AG04449 (cell line): ENCODE measurements at regions not wholly inside any gene's neighbourhood (a gene's known extent, or its start where the extent isn't known, plus 50 kb on each side); places are given as distances from the start of the nearest gene placed in this dataset.

Experiments used
- CTCF ChIA-PET: fragments of 350-600 bp; formaldehyde crosslinking; extraction: SDS; loops from one replicate; lab custom pipeline; 2021; ENCODE audit warnings: antibody characterized with exemption; lab: Yijun Ruan, JAX
- POLR2A ChIA-PET: fragments of 400-600, 350-600 bp; formaldehyde crosslinking; extraction: SDS; loops from one replicate; lab custom pipeline; 2020; ENCODE audit warnings: antibody characterized with exemption, inconsistent platforms; lab: Yijun Ruan, JAX
- DNase-seq: peaks from one replicate; pipeline ENCODE4 v3.0.0-alpha.2; 2010; ENCODE audit warnings: low read depth, low spot score
- H3K4me3 ChIP-seq: 2 replicates; pipeline ENCODE4 v1.5.1; 2011; ENCODE audit warnings: low read depth, mild to moderate bottlenecking, control low read depth, low read length
- TF ChIP-seq, protein P1 (sequence below): IDR thresholded peaks from one replicate; pipeline ENCODE4 v1.5.1; 2011; ENCODE audit warnings: mild to moderate bottlenecking, moderate library complexity, low read length, control low read depth, inconsistent platforms; ENCODE audit not compliant: insufficient read depth; ENCODE audit errors: missing control alignments

DNA sequence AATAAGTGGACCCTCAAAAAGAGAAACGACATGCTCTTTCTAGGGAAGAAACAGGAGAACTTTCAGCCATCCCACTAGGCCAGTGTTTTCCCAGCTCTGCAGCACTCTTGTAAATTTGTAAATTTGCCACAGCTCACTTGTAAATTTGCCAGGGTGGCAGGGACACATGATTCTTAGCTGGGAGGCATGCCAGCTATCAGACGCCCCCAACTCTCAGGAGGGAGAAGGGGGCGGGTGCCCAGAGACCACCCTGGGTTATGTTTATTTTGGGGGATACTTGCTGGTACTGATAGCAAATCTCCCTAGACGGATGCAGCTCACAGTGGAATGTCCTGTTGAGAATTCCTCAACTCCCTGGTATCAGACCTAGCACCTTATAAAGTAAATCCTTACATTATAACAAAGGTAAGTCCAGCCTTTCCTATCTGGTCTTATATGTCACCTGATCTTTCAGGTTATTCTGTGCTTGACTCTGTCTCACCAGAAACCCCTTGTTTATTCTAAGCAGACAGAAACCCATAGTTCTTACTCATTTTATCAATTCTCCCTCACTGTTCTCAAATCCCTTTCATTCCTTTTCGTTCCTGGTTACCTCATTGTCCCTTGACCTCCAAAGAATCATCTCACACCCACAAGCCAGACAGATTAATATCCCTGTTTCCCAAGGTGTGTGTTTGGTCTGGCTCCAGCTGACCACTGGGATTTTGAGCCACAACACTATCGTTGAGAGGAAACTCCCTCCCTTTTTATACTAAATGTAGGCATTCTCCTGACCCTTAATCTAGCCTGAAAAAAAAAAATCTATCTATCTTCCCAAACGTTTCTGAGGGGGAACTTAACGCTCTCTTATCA lies 69.3 kb upstream of the HMGA2 start:
- ChIA-PET POLR2A (no interaction called here), CTCF (interaction anchor here (0.7 kb wide), 1 partner anchor 12 kb away, joined by 3 read pairs; no protein-coding TSS in a partner anchor)
- TF ChIP-seq, protein P1, sequence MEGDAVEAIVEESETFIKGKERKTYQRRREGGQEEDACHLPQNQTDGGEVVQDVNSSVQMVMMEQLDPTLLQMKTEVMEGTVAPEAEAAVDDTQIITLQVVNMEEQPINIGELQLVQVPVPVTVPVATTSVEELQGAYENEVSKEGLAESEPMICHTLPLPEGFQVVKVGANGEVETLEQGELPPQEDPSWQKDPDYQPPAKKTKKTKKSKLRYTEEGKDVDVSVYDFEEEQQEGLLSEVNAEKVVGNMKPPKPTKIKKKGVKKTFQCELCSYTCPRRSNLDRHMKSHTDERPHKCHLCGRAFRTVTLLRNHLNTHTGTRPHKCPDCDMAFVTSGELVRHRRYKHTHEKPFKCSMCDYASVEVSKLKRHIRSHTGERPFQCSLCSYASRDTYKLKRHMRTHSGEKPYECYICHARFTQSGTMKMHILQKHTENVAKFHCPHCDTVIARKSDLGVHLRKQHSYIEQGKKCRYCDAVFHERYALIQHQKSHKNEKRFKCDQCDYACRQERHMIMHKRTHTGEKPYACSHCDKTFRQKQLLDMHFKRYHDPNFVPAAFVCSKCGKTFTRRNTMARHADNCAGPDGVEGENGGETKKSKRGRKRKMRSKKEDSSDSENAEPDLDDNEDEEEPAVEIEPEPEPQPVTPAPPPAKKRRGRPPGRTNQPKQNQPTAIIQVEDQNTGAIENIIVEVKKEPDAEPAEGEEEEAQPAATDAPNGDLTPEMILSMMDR = no peak
- DNase-seq = no peak
- H3K4me3 ChIP-seq = no peak overlapping the region

DNA sequence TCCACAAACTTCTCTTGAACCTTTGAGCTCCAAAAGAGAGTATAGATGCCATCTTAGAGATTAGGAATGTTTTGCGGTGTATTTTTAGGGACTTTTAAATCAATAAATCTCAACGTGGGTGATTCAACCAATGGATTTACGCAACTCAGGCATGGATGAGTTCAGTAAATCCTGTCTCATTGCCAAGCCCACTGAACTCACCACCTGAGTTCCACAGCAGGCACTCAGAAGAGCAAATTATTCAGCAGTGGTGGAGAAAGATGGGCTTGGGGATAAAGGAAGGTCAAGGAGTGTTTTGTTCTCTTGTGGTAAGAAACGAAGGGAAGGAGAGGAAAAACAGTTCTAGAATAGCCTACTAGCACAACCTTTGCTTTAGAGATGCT lies 68.7 kb upstream of the HMGA2 start:
- CTCF ChIA-PET = no interaction called here
- POLR2A ChIA-PET = no interaction called here

DNA sequence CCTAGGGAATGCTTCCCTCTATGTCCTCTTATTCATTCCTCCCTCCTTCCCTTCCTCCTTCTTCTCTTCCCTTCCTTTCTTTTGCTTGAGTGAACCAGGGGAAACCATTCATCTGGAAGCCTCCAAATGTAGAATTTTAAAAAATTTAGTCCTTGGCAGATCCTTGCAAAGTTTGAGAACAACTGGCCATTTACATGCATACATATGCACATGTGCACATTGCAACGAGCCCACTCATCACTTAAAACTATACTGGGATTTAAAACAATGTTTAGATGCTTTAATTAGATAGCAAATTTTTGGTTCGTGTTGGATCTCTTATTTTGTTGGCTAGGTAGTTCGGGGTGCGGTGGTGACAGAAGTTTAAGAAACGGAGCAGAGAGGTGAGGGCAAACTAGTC lies 68.0 kb upstream of the HMGA2 start:
- ChIA-PET CTCF (no interaction called here), POLR2A (no interaction called here)
- no peak for DNase-seq
- TF ChIP-seq, protein P1 = no peak
- no peak overlapping the region for H3K4me3 ChIP-seq

More for the DNA sequence above, 68.7 kb upstream of the HMGA2 start:
- no peak for DNase-seq
- H3K4me3 ChIP-seq = no peak overlapping the region
- TF ChIP-seq, protein P1 = no peak

DNA sequence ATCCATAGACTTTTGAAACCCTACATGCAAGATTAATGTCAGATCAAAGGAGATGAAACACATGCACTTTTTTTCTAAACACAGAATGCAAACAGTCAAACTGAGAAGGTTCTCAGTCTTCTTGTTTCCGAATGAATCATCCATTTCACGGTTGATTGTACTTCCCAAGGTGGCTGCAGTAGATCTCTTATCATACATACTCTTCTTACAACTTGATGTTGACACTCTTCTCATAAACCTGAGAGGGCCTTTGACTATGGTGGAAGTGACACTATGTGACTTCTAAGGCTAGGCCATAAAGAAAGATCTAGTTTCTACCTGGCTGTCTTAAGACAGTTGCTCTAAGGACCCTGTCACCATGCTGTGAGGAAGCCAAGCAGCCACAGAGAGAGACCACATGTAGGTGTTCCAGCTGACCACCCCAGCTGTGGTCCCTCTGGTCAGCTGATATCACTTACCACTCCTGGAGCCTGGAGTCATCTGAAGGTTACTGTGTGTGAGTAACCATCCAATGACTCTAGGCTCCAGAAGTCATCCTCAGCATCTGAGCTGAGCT lies 67.2 kb upstream of the HMGA2 start:
- TF ChIP-seq, protein P1 = no peak
- no peak for DNase-seq
- H3K4me3 ChIP-seq = no peak overlapping the region
- ChIA-PET CTCF (interaction anchor here (1.3 kb wide), 1 partner anchor 10 kb away, joined by 3 read pairs; no protein-coding TSS in a partner anchor), POLR2A (no interaction called here)

DNA sequence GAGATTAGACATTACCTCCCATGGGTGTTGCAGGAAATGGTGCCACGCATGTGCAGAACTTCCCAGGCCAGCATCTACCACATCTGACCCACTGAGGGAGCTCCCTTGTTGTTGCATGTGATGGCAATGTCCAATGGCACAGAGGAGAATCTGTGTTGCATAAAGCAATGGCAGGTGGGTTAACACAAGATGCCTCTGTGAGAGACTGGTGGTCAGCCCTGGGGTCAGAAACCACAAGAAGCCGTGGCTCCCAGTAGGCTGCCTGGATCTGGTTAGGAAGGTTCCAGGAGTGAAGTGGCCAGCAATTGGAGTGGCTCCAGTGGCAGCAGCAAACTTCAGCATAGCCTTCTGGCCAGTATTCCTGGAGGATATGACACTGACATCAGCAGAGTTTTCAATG lies 65.9 kb upstream of the HMGA2 start:
- POLR2A ChIA-PET = no interaction called here
- no peak for DNase-seq
- TF ChIP-seq, protein P1 = no peak
- H3K4me3 ChIP-seq = no peak overlapping the region
- CTCF ChIA-PET = interaction anchor here (1.2 to 1.3 kb wide), 4 partner anchors 8 to 349 kb away, joined by 3 to 6 read pairs (median 4); no protein-coding TSS in a partner anchor

DNA sequence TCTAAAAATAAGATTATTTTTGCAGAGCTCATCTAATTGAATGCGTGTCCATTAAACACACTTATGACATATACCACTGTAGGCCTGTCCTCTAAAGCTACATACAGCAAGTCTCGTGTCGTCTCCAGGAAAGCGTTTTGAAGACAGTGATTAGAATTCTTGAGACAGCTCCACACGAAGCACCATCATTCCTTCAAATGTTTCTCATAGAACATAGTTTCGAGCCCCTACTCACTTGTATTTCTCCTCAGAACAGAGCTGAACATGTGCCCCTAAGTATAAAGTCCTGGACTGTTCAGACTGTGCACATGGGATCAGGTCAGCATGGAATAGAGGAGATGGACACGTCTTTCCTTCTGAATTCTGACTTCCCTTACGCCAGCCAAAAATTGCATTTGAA lies 64.5 kb upstream of the HMGA2 start:
- TF ChIP-seq, protein P1 = no peak
- DNase-seq = no peak
- H3K4me3 ChIP-seq = no peak overlapping the region
- POLR2A ChIA-PET = no interaction called here
- CTCF ChIA-PET = interaction anchor here (0.8 to 1.3 kb wide), 2 partner anchors 9 to 17 kb away, joined by 3 to 6 read pairs; no protein-coding TSS in a partner anchor
